ENCODE measurements at regions not wholly inside any gene's neighbourhood (a gene's known extent, or its start where the extent isn't known, plus 50 kb on each side); places are given as distances from the start of the nearest gene placed in this dataset.

GRCh38 chr2:198807131-198807530 lies 650.6 kb downstream of the SATB2 start:
- Histone ChIP-seq H4K20me1 (ENCODE audit: low read length) (no peaks in the 10 kb centered on the region), H2AFZ (ENCODE audit: low read length) (no peak overlapping the region), H3K9ac (ENCODE audit: low read length) (no peak overlapping the region), H3K9me2 (replicated peaks; ENCODE audit: low read length) (no peaks in the 10 kb centered on the region), H3F3A (ENCODE audit: low read length, unreplicated experiment) (no peaks in the 10 kb centered on the region), H3K9me3 (ENCODE audit: low read length) (no peaks in the 10 kb centered on the region), H3K4me3 (ENCODE audit: low read length) (no peak overlapping the region), H3K27me3 (ENCODE audit: low read length) (no peaks in the 10 kb centered on the region), H3K79me2 (ENCODE audit: low read length) (no peaks in the 10 kb centered on the region), H3K36me3 (ENCODE audit: low read depth, low read length) (no peaks in the 10 kb centered on the region), H3K27ac (ENCODE audit: low read length) (no peak overlapping the region), H3K4me2 (ENCODE audit: low read length) (no peak overlapping the region), H3K4me1 (ENCODE audit: insufficient read depth, low read length) (peaks cover under 1% of the 10 kb centered on the region)
- ATAC-seq (no peak), DNase-seq (no peak)
- no peak for TF ChIP-seq EZH2 (IDR thresholded peaks at IDR 0.05; ENCODE audit: low read length, unreplicated experiment)
- TF ChIP-seq EZH2phosphoT487 (IDR thresholded peaks at IDR 0.05; ENCODE audit: borderline replicate concordance, low read length) = no peak
- TF ChIP-seq CTCF (conservative IDR thresholded peaks at IDR 0.05; ENCODE audit: low read depth, low read length) = no peak
- BruUV-seq (replicated peaks) = no TSS peak
- intact Hi-C loops (cut with micrococcal nuclease) = no loop called here
- ChIA-PET POLR2A (ENCODE audit: unreplicated experiment) (no interaction called here), CTCF (no interaction called here)

GRCh38 chr2:198795419-198795818 lies 662.3 kb downstream of the SATB2 start:
- Histone ChIP-seq H3K79me2 (ENCODE audit: low read length) (no peaks in the 10 kb centered on the region), H4K20me1 (ENCODE audit: low read length) (no peaks in the 10 kb centered on the region), H3K27ac (ENCODE audit: low read length) (no peak overlapping the region), H3K9ac (ENCODE audit: low read length) (no peak overlapping the region), H3K4me3 (ENCODE audit: low read length) (no peak overlapping the region), H3K27me3 (ENCODE audit: low read length) (no peaks in the 10 kb centered on the region), H2AFZ (ENCODE audit: low read length) (no peak overlapping the region), H3F3A (ENCODE audit: low read length, unreplicated experiment) (no peaks in the 10 kb centered on the region), H3K9me3 (ENCODE audit: low read length) (no peaks in the 10 kb centered on the region), H3K36me3 (ENCODE audit: low read depth, low read length) (no peaks in the 10 kb centered on the region), H3K9me2 (replicated peaks; ENCODE audit: low read length) (no peaks in the 10 kb centered on the region), H3K4me2 (ENCODE audit: low read length) (no peak overlapping the region), H3K4me1 (ENCODE audit: insufficient read depth, low read length) (no peaks in the 10 kb centered on the region)
- DNase-seq = no peak
- no peak for ATAC-seq
- BruUV-seq (replicated peaks) = no TSS peak
- TF ChIP-seq EZH2 (IDR thresholded peaks at IDR 0.05; ENCODE audit: low read length, unreplicated experiment) (no peak), CTCF (conservative IDR thresholded peaks at IDR 0.05; ENCODE audit: low read depth, low read length) (no peak), EZH2phosphoT487 (IDR thresholded peaks at IDR 0.05; ENCODE audit: borderline replicate concordance, low read length) (no peak)
- CTCF ChIA-PET = no interaction called here
- POLR2A ChIA-PET (ENCODE audit: unreplicated experiment) = no interaction called here
- intact Hi-C loops (cut with micrococcal nuclease) = no loop called here

GRCh38 chr2:198791623-198792022 lies 666.1 kb downstream of the SATB2 start:
- intact Hi-C loops (cut with micrococcal nuclease) = no loop called here
- ATAC-seq = no peak
- no peaks in the 10 kb centered on the region for H3K9me3 ChIP-seq (ENCODE audit: low read length)
- H3K36me3 ChIP-seq (ENCODE audit: low read depth, low read length) = no peaks in the 10 kb centered on the region
- H3K27me3 ChIP-seq (ENCODE audit: low read length) = no peaks in the 10 kb centered on the region
- no peaks in the 10 kb centered on the region for H3K4me1 ChIP-seq (ENCODE audit: insufficient read depth, low read length)
- no peak overlapping the region for H2AFZ ChIP-seq (ENCODE audit: low read length)
- BruUV-seq (replicated peaks) = no TSS peak
- H4K20me1 ChIP-seq (ENCODE audit: low read length) = no peaks in the 10 kb centered on the region
- no peak overlapping the region for H3K4me3 ChIP-seq (ENCODE audit: low read length)
- no peak overlapping the region for H3K9ac ChIP-seq (ENCODE audit: low read length)
- no peak for DNase-seq
- no peaks in the 10 kb centered on the region for H3K79me2 ChIP-seq (ENCODE audit: low read length)
- ChIA-PET POLR2A (ENCODE audit: unreplicated experiment) (no interaction called here), CTCF (no interaction called here)
- no peak for TF ChIP-seq EZH2phosphoT487 (IDR thresholded peaks at IDR 0.05; ENCODE audit: borderline replicate concordance, low read length)
- no peak for TF ChIP-seq CTCF (conservative IDR thresholded peaks at IDR 0.05; ENCODE audit: low read depth, low read length)
- no peak for TF ChIP-seq EZH2 (IDR thresholded peaks at IDR 0.05; ENCODE audit: low read length, unreplicated experiment)
- no peaks in the 10 kb centered on the region for H3F3A ChIP-seq (ENCODE audit: low read length, unreplicated experiment)
- no peak overlapping the region for H3K4me2 ChIP-seq (ENCODE audit: low read length)
- no peak overlapping the region for H3K27ac ChIP-seq (ENCODE audit: low read length)
- H3K9me2 ChIP-seq (replicated peaks; ENCODE audit: low read length) = no peaks in the 10 kb centered on the region

All from PC-3 (cell line).